ENCODE measurements at regions not wholly inside any gene's neighbourhood (a gene's known extent, or its start where the extent isn't known, plus 50 kb on each side); places are given as distances from the start of the nearest gene placed in this dataset.

DNA sequence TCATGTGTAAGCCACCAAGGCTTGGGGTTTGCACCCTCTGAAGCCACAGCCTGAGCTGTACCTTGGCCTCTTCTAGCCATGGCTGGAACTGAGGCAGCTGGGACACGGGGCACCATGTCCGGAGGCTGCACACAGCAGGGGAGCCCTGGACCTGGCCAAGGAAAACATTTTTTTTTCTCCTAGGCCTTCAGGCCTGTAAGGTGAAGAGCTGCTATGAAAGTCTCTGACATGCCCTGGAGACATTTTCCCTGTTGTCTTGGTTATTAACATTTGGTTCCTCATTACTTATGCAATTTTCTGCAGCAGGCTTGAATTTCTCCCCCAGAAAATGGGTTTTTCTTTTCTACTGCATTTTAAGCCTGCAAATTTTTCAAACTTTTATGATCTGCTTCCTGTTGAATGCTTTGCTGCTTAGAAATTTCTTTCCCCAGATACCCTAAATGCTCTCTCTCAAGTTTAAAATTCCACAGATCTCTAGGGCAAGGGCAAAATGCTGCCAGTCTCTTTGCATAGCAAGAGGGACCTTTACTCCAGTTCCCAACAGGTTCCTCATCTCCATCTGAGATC lies 295.8 kb downstream of the LTN1 start:
- TF ChIP-seq POLR2A (IDR thresholded peaks at IDR 0.05), result no peak
- TF ChIP-seq, protein P1, sequence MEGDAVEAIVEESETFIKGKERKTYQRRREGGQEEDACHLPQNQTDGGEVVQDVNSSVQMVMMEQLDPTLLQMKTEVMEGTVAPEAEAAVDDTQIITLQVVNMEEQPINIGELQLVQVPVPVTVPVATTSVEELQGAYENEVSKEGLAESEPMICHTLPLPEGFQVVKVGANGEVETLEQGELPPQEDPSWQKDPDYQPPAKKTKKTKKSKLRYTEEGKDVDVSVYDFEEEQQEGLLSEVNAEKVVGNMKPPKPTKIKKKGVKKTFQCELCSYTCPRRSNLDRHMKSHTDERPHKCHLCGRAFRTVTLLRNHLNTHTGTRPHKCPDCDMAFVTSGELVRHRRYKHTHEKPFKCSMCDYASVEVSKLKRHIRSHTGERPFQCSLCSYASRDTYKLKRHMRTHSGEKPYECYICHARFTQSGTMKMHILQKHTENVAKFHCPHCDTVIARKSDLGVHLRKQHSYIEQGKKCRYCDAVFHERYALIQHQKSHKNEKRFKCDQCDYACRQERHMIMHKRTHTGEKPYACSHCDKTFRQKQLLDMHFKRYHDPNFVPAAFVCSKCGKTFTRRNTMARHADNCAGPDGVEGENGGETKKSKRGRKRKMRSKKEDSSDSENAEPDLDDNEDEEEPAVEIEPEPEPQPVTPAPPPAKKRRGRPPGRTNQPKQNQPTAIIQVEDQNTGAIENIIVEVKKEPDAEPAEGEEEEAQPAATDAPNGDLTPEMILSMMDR (IDR thresholded peaks at IDR 0.05), result no peak
